Choroid plexus epithelial cell (primary cell): ENCODE measurements at regions not wholly inside any gene's neighbourhood (a gene's known extent, or its start where the extent isn't known, plus 50 kb on each side); places are given as distances from the start of the nearest gene placed in this dataset.
"Not testable (repeated sequence)": the region's sequence is repeated elsewhere in the genome, so short reads cannot be mapped to it uniquely, and the experiment has no call there.

Experiments
- DNase-seq: peaks from one replicate; pipeline ENCODE4 v3.0.0-alpha.2; 2010; ENCODE audit warnings: low read depth
- H3K4me3 ChIP-seq: 2 replicates; pipeline ENCODE4 v1.5.1; 2011; ENCODE audit warnings: low read depth, mild to moderate bottlenecking, control low read depth, low read length, moderate library complexity
- CTCF ChIP-seq: conservative IDR thresholded peaks from 2 replicates; pipeline ENCODE4 v1.5.1; 2011; ENCODE audit warnings: low read depth, mild to moderate bottlenecking, control low read depth, inconsistent platforms, low read length, moderate library complexity

- H3K4me3 ChIP-seq = no peak overlapping the region
- DNase-seq = no peak
- TF ChIP-seq CTCF = no peak
These were observed 1254.5 kb upstream of the GOT2 start for GRCh38 chr16:59988591-59988990.

- no peak overlapping the region for H3K4me3 ChIP-seq
- TF ChIP-seq CTCF = no peak
- DNase-seq = no peak
These were observed 1241.8 kb upstream of the GOT2 start for GRCh38 chr16:59975953-59976352.

GRCh38 chr16:59973966-59974365, 1239.8 kb upstream of the GOT2 start:
- H3K4me3 ChIP-seq = no peak overlapping the region
- DNase-seq = no peak
- TF ChIP-seq CTCF = no peak

- H3K4me3 ChIP-seq = no peak overlapping the region
- TF ChIP-seq CTCF = no peak
- no peak for DNase-seq
These were observed 1237.1 kb upstream of the GOT2 start for GRCh38 chr16:59971264-59971663.

- no peak overlapping the region for H3K4me3 ChIP-seq
- TF ChIP-seq CTCF = no peak
- DNase-seq = no peak
These were observed 1230.3 kb upstream of the GOT2 start for GRCh38 chr16:59964232-59964924.

- TF ChIP-seq CTCF = no peak
- H3K4me3 ChIP-seq = no peak overlapping the region
- no peak for DNase-seq
These were observed 1225.2 kb upstream of the GOT2 start for GRCh38 chr16:59959311-59959710.

GRCh38 chr16:59950431-59950830, 1216.3 kb upstream of the GOT2 start:
- no peak for DNase-seq
- no peak for TF ChIP-seq CTCF
- H3K4me3 ChIP-seq = no peak overlapping the region

GRCh38 chr16:59944041-59944440, 1209.9 kb upstream of the GOT2 start:
- H3K4me3 ChIP-seq, DNase-seq: not testable (repeated sequence)
